ENCODE measurements at regions not wholly inside any gene's neighbourhood (a gene's known extent, or its start where the extent isn't known, plus 50 kb on each side); places are given as distances from the start of the nearest gene placed in this dataset.
A peak's percentile ranks its signal among the peaks of the same experiment; 100 is the strongest.

- Histone ChIP-seq H3K9me3 (ENCODE audit: control insufficient read depth, insufficient read depth, low read depth, low read length) (no peaks in the 10 kb centered on the region), H3K27ac (ENCODE audit: insufficient read depth, low read length) (no peak overlapping the region), H4K20me1 (ENCODE audit: control insufficient read depth, extremely low read depth, insufficient read depth, low read length) (no peaks in the 10 kb centered on the region), H3K27me3 (ENCODE audit: control insufficient read depth, insufficient read depth, low read length) (no peaks in the 10 kb centered on the region), H3K4me3 (replicated peaks in 1 of 4; ENCODE audit: control extremely low read depth in 1 of 4, insufficient read depth in 1 of 4, low read depth in 3 of 4, low read length in 4 of 4) (no peak overlapping the region), H3K4me2 (ENCODE audit: extremely low read depth, insufficient read depth, low read length) (no peak overlapping the region), H2AFZ (ENCODE audit: low read length) (no peak overlapping the region), H3K9ac (ENCODE audit: insufficient read depth, low read length) (no peak overlapping the region), H3K79me2 (ENCODE audit: control insufficient read depth, insufficient read depth, low read length) (no peaks in the 10 kb centered on the region), H3K36me3 (ENCODE audit: control insufficient read depth, insufficient read depth, low read length) (no peaks in the 10 kb centered on the region), H3K4me1 (ENCODE audit: control insufficient read depth, extremely low read depth, insufficient read depth, low read length) (peaks cover 7% of the 10 kb centered on the region)
- DNase-seq (ENCODE audit: low read depth in 2 of 2): no peak
- no peak for TF ChIP-seq CTCF (conservative IDR thresholded peaks at IDR 0.05 in 1 of 2, IDR thresholded peaks at IDR 0.05 in 1 of 2; ENCODE audit: low read depth in 1 of 2, low read length in 2 of 2)
- TF ChIP-seq EZH2 (IDR thresholded peaks at IDR 0.05; ENCODE audit: low read length, missing control alignments): no peak
These were observed 226.5 kb upstream of the GAP43 start for GRCh38 chr3:115396801-115397200.

- Histone ChIP-seq H3K79me2 (ENCODE audit: control insufficient read depth, insufficient read depth, low read length) (no peaks in the 10 kb centered on the region), H3K9ac (ENCODE audit: insufficient read depth, low read length) (no peak overlapping the region), H3K36me3 (ENCODE audit: control insufficient read depth, insufficient read depth, low read length) (no peaks in the 10 kb centered on the region), H3K9me3 (ENCODE audit: control insufficient read depth, insufficient read depth, low read depth, low read length) (no peaks in the 10 kb centered on the region), H4K20me1 (ENCODE audit: control insufficient read depth, extremely low read depth, insufficient read depth, low read length) (no peaks in the 10 kb centered on the region), H2AFZ (ENCODE audit: low read length) (no peak overlapping the region), H3K27ac (ENCODE audit: insufficient read depth, low read length) (no peak overlapping the region), H3K4me2 (ENCODE audit: extremely low read depth, insufficient read depth, low read length) (no peak overlapping the region), H3K4me3 (replicated peaks in 1 of 4; ENCODE audit: control extremely low read depth in 1 of 4, insufficient read depth in 1 of 4, low read depth in 3 of 4, low read length in 4 of 4) (no peak overlapping the region), H3K27me3 (ENCODE audit: control insufficient read depth, insufficient read depth, low read length) (no peaks in the 10 kb centered on the region), H3K4me1 (ENCODE audit: control insufficient read depth, extremely low read depth, insufficient read depth, low read length) (peaks cover 9% of the 10 kb centered on the region)
- TF ChIP-seq CTCF (conservative IDR thresholded peaks at IDR 0.05 in 1 of 2, IDR thresholded peaks at IDR 0.05 in 1 of 2; ENCODE audit: low read depth in 1 of 2, low read length in 2 of 2) (no peak), EZH2 (IDR thresholded peaks at IDR 0.05; ENCODE audit: low read length, missing control alignments) (no peak)
- peak; percentile 53 to 81 for DNase-seq (ENCODE audit: low read depth in 2 of 2)
These were observed 225.9 kb upstream of the GAP43 start for GRCh38 chr3:115397433-115397832.

GRCh38 chr3:115398506-115398905, 224.8 kb upstream of the GAP43 start:
- H3K9ac ChIP-seq (ENCODE audit: insufficient read depth, low read length): no peak overlapping the region
- DNase-seq (ENCODE audit: low read depth in 2 of 2): no peak
- H3K4me3 ChIP-seq (replicated peaks in 1 of 4; ENCODE audit: control extremely low read depth in 1 of 4, insufficient read depth in 1 of 4, low read depth in 3 of 4, low read length in 4 of 4): no peak overlapping the region
- no peak overlapping the region for H2AFZ ChIP-seq (ENCODE audit: low read length)
- no peaks in the 10 kb centered on the region for H3K79me2 ChIP-seq (ENCODE audit: control insufficient read depth, insufficient read depth, low read length)
- H4K20me1 ChIP-seq (ENCODE audit: control insufficient read depth, extremely low read depth, insufficient read depth, low read length): no peaks in the 10 kb centered on the region
- no peak for TF ChIP-seq EZH2 (IDR thresholded peaks at IDR 0.05; ENCODE audit: low read length, missing control alignments)
- TF ChIP-seq CTCF (conservative IDR thresholded peaks at IDR 0.05 in 1 of 2, IDR thresholded peaks at IDR 0.05 in 1 of 2; ENCODE audit: low read depth in 1 of 2, low read length in 2 of 2): no peak
- no peak overlapping the region for H3K4me2 ChIP-seq (ENCODE audit: extremely low read depth, insufficient read depth, low read length)
- H3K27me3 ChIP-seq (ENCODE audit: control insufficient read depth, insufficient read depth, low read length): no peaks in the 10 kb centered on the region
- H3K4me1 ChIP-seq (ENCODE audit: control insufficient read depth, extremely low read depth, insufficient read depth, low read length): peaks cover 12% of the 10 kb centered on the region
- H3K9me3 ChIP-seq (ENCODE audit: control insufficient read depth, insufficient read depth, low read depth, low read length): no peaks in the 10 kb centered on the region
- H3K36me3 ChIP-seq (ENCODE audit: control insufficient read depth, insufficient read depth, low read length): no peaks in the 10 kb centered on the region
- no peak overlapping the region for H3K27ac ChIP-seq (ENCODE audit: insufficient read depth, low read length)
